WI38 (cell line): ENCODE measurements at regions not wholly inside any gene's neighbourhood (a gene's known extent, or its start where the extent isn't known, plus 50 kb on each side); places are given as distances from the start of the nearest gene placed in this dataset.

Experiments used
- H3K4me3 ChIP-seq: 2 replicates; pipeline ENCODE4 v1.5.1; 2011; ENCODE audit warnings: low read depth, mild to moderate bottlenecking, control low read depth, low read length
- TF ChIP-seq, protein P1 (sequence below): IDR thresholded peaks from 2 replicates; pipeline ENCODE4 v1.5.1; 2012; ENCODE audit warnings: low read depth, mild to moderate bottlenecking, control low read depth, low read length

GRCh38 chr4:117845270-117845669, 189.0 kb upstream of the NDST3 start:
- H3K4me3 ChIP-seq, result no peak overlapping the region
- TF ChIP-seq, protein P1, sequence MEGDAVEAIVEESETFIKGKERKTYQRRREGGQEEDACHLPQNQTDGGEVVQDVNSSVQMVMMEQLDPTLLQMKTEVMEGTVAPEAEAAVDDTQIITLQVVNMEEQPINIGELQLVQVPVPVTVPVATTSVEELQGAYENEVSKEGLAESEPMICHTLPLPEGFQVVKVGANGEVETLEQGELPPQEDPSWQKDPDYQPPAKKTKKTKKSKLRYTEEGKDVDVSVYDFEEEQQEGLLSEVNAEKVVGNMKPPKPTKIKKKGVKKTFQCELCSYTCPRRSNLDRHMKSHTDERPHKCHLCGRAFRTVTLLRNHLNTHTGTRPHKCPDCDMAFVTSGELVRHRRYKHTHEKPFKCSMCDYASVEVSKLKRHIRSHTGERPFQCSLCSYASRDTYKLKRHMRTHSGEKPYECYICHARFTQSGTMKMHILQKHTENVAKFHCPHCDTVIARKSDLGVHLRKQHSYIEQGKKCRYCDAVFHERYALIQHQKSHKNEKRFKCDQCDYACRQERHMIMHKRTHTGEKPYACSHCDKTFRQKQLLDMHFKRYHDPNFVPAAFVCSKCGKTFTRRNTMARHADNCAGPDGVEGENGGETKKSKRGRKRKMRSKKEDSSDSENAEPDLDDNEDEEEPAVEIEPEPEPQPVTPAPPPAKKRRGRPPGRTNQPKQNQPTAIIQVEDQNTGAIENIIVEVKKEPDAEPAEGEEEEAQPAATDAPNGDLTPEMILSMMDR, result no peak

- H3K4me3 ChIP-seq, result no peak overlapping the region
- TF ChIP-seq, protein P1, result no peak
These were observed 186.4 kb upstream of the NDST3 start for GRCh38 chr4:117847849-117848248.

GRCh38 chr4:117868201-117868600, 166.1 kb upstream of the NDST3 start:
- TF ChIP-seq, protein P1, result no peak
- H3K4me3 ChIP-seq, result no peak overlapping the region

DNA sequence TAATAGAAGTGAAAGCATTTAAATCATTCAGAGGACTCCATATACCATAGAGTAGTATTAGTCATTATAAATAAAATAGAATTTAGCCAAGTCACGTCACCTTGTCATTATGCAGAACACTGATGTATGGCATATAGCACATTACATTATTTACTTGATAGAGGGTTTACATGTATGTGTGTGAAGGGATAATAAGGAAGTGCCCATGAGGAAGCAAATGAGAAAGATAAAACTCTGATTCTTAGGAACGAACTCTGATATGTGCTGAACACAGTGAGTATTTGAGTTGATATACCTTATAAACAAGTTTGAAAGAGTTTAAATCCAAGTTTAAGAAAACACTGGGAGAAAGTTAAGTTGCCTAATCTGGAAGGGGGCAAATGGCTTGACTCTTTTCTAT, 160.5 kb upstream of the NDST3 start:
- TF ChIP-seq, protein P1, result no peak

GRCh38 chr4:117874216-117874615, 160.1 kb upstream of the NDST3 start:
- TF ChIP-seq, protein P1, result no peak
- no peak overlapping the region for H3K4me3 ChIP-seq

More for the DNA sequence above, 160.5 kb upstream of the NDST3 start:
- H3K4me3 ChIP-seq, result no peak overlapping the region

DNA sequence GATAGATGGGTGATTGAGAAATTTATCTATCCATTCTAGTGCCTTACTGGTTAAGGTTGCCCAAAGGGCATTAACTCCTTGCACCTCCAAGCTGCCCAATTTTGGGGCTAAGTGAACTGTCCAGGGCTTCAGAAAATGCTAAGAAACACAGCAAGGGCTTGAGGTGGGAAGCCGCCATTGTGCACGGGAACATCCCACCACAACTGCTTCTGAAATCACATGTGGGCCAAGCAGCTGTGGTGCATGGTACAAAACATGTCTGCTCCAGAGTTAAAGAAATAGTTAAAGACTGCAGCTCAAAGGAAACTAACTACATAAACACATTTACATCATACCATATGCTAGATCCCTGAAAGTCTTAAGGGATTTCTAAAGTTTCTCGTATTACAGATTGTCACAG, 144.3 kb upstream of the NDST3 start:
- no peak overlapping the region for H3K4me3 ChIP-seq
- TF ChIP-seq, protein P1, result no peak

DNA sequence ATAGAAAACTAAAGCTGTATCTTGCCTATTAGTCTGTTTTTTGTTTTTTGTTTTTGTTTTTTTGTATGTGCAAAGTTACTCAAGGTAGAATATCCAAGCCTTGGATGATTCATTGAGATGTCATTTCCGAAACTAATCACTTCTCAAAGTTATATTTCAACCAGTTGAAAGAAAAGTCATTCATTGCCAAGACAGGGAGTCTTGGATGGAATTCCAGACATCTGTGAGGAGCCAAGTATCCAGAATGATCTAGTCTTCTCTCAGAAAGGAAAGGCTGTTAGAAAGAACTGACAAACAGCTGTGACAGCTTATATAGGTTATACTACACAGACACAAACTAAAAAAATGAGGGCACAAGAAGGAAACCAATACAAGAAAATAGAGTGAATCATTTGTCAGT, 141.1 kb upstream of the NDST3 start:
- H3K4me3 ChIP-seq, result no peak overlapping the region
- TF ChIP-seq, protein P1, result no peak
